ENCODE measurements at regions not wholly inside any gene's neighbourhood (a gene's known extent, or its start where the extent isn't known, plus 50 kb on each side); places are given as distances from the start of the nearest gene placed in this dataset.

- TF ChIP-seq GTF2F1 (IDR thresholded peaks at IDR 0.05; ENCODE audit: borderline replicate concordance, low read depth, low read length) (no peak), FOSL1 (IDR thresholded peaks at IDR 0.05; ENCODE audit: insufficient read depth, low read depth, low read length) (no peak), EZH2 (IDR thresholded peaks at IDR 0.05; ENCODE audit: low read depth, low read length, severe bottlenecking) (no peak)
Observed at GRCh38 chr18:28766027-28766426, 589.1 kb upstream of the CDH2 start (continued).
